ENCODE measurements at regions not wholly inside any gene's neighbourhood (a gene's known extent, or its start where the extent isn't known, plus 50 kb on each side); places are given as distances from the start of the nearest gene placed in this dataset.

DNA sequence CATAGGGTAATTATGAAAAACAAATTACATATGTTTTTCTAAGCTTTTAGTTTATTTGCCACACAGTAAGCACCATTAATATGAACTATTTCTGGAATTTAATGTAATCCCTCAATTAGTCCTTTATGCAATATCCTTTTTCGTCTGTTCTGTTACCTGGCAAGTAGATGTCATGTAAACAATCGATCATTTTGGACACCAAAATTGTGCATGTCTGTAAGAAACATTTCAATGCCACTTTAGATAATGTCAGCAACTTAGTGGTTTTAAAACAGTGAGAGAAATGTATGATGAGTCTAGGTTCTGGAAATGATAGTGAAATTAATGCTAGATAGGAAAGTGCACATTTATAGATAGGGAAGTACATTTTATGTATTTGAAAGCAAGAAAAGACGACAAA, 986.6 kb downstream of the ZPLD1 start:
- TF ChIP-seq, protein P1, sequence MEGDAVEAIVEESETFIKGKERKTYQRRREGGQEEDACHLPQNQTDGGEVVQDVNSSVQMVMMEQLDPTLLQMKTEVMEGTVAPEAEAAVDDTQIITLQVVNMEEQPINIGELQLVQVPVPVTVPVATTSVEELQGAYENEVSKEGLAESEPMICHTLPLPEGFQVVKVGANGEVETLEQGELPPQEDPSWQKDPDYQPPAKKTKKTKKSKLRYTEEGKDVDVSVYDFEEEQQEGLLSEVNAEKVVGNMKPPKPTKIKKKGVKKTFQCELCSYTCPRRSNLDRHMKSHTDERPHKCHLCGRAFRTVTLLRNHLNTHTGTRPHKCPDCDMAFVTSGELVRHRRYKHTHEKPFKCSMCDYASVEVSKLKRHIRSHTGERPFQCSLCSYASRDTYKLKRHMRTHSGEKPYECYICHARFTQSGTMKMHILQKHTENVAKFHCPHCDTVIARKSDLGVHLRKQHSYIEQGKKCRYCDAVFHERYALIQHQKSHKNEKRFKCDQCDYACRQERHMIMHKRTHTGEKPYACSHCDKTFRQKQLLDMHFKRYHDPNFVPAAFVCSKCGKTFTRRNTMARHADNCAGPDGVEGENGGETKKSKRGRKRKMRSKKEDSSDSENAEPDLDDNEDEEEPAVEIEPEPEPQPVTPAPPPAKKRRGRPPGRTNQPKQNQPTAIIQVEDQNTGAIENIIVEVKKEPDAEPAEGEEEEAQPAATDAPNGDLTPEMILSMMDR (IDR thresholded peaks at IDR 0.05): no peak
- no peak for TF ChIP-seq POLR2A (IDR thresholded peaks at IDR 0.05)
